ENCODE measurements at regions not wholly inside any gene's neighbourhood (a gene's known extent, or its start where the extent isn't known, plus 50 kb on each side); places are given as distances from the start of the nearest gene placed in this dataset.

GRCh38 chr13:24085662-24086061 lies 74.9 kb upstream of the SPATA13 start:
- no peak for DNase-seq

- DNase-seq, result no peak
These were observed 73.9 kb upstream of the SPATA13 start for GRCh38 chr13:24086642-24087041.

GRCh38 chr13:24087605-24088225 lies 72.8 kb upstream of the SPATA13 start:
- no peak for DNase-seq

- no peak for DNase-seq
These were observed 70.5 kb upstream of the SPATA13 start for GRCh38 chr13:24090049-24090448.

- DNase-seq, result no peak
These were observed 69.4 kb upstream of the SPATA13 start for GRCh38 chr13:24091080-24091479.

- DNase-seq, result no peak
These were observed 68.4 kb upstream of the SPATA13 start for GRCh38 chr13:24092108-24092507.

GRCh38 chr13:24093047-24093446 lies 67.5 kb upstream of the SPATA13 start:
- DNase-seq, result no peak

- no peak for DNase-seq
These were observed 63.9 kb upstream of the SPATA13 start for GRCh38 chr13:24096659-24097058.

GRCh38 chr13:24097064-24097463 lies 63.5 kb upstream of the SPATA13 start:
- no peak for DNase-seq

GRCh38 chr13:24097667-24098066 lies 62.9 kb upstream of the SPATA13 start:
- no peak for DNase-seq

- no peak for DNase-seq
These were observed 61.0 kb upstream of the SPATA13 start for GRCh38 chr13:24099490-24099889.

- DNase-seq, result no peak
These were observed 60.3 kb upstream of the SPATA13 start for GRCh38 chr13:24100188-24100587.

- DNase-seq, result no peak
These were observed 56.6 kb upstream of the SPATA13 start for GRCh38 chr13:24103782-24104372.

- DNase-seq, result no peak
These were observed 55.8 kb upstream of the SPATA13 start for GRCh38 chr13:24104723-24105122.

- DNase-seq, result no peak
These were observed 54.1 kb upstream of the SPATA13 start for GRCh38 chr13:24106429-24106828.

GRCh38 chr13:24107955-24108614 lies 52.4 kb upstream of the SPATA13 start:
- no peak for DNase-seq

- no peak for DNase-seq
These were observed 51.9 kb upstream of the SPATA13 start for GRCh38 chr13:24108615-24108965.

GRCh38 chr13:24110011-24110410 lies 50.5 kb upstream of the SPATA13 start:
- no peak for DNase-seq
